SK-N-MC (cell line): ENCODE measurements at regions not wholly inside any gene's neighbourhood (a gene's known extent, or its start where the extent isn't known, plus 50 kb on each side); places are given as distances from the start of the nearest gene placed in this dataset.

Experiments used
- DNase-seq: peaks from one replicate; pipeline ENCODE4 v3.0.0-alpha.2; 2011; ENCODE audit warnings: low read depth, low spot score
- H3K27ac ChIP-seq: fragments of 200-600 bp; sonication (generic); 2 replicates; pipeline ENCODE4 v1.5.1; 2016; ENCODE audit warnings: mixed run types
- H3K36me3 ChIP-seq: fragments of 200-600 bp; sonication (generic); 2 replicates; pipeline ENCODE4 v1.6.1; 2017; ENCODE audit warnings: antibody characterized with exemption, low read length, mixed read lengths; ENCODE audit not compliant: insufficient read depth
- H3K4me3 ChIP-seq: fragments of 200-600 bp; sonication (generic); 2 replicates; pipeline ENCODE4 v1.5.1; 2016
- H3K9ac ChIP-seq: fragments of 200-600 bp; sonication (generic); 2 replicates; pipeline ENCODE4 v1.8.0; 2017; ENCODE audit warnings: mixed run types, mixed read lengths; ENCODE audit not compliant: insufficient read length
- H3K9me3 ChIP-seq: fragments of 200-600 bp; sonication (generic); 2 replicates; pipeline ENCODE4 v1.6.1; 2017; ENCODE audit warnings: low read depth, mild to moderate bottlenecking, antibody characterized with exemption, low read length, moderate library complexity, mixed read lengths
- EZH2 ChIP-seq: fragments of 200-600 bp; sonication (generic); IDR thresholded peaks from one replicate; pipeline ENCODE4 v1.6.1; 2017; ENCODE audit warnings: antibody characterized with exemption
- FOXP2 ChIP-seq: optimal IDR thresholded peaks from 2 replicates; pipeline ENCODE3; 2011; ENCODE audit warnings: mild to moderate bottlenecking, moderate library complexity; ENCODE audit not compliant: insufficient read depth; ENCODE audit errors: extremely low read length, control extremely low read depth
- POLR2AphosphoS5 ChIP-seq: IDR thresholded peaks from 2 replicates; pipeline ENCODE4 v1.6.1; 2012; ENCODE audit warnings: mild to moderate bottlenecking, low read depth, low read length, borderline replicate concordance

DNA sequence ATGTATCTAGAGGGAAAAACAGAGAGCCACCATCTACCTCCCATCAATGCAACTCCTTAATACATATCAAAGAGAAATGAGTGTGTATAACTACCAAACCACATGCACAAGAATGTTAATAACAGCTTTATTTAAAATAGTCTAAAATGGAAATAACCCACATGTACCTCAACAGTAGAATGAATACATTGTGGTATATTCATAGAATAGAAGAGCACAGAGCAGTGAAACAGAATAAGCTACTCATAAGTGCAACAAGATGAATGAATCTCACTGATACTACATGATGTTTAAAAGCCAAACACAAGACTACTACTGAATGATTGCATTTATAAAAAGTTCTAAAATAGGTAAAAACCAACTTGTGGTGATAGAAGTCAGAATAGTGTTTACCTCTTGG, 232.5 kb downstream of the BTG1 start:
- Histone ChIP-seq H3K36me3 (no peaks in the 10 kb centered on the region), H3K27ac (no peak overlapping the region), H3K9ac (no peak overlapping the region), H3K4me3 (no peak overlapping the region), H3K9me3 (no peaks in the 10 kb centered on the region)
- TF ChIP-seq EZH2 (no peak), POLR2AphosphoS5 (no peak), FOXP2 (no peak)
- DNase-seq = no peak

DNA sequence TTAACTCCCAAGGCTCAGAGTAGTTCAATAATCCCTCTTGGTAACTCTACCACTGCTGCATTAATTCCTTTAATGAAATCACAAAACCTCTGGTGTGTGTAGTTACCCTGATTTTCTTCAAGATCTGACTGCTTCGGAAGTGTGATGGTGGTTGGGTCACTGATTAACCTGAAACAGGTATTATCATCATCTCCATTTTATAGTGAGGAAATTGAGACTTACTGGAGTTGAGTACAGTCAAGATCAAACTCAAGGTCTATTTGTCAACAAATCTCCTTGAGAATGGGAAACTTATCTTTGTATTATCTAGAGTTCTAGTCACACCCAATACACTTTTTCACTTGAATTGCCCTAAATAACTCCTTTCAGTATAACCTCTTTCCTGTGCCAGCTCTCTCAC, 233.5 kb downstream of the BTG1 start:
- H3K27ac ChIP-seq = no peak overlapping the region
- no peak for DNase-seq
- H3K9ac ChIP-seq = no peak overlapping the region
- TF ChIP-seq POLR2AphosphoS5 = no peak
- no peak for TF ChIP-seq EZH2
- no peak for TF ChIP-seq FOXP2
- no peak overlapping the region for H3K4me3 ChIP-seq
- H3K36me3 ChIP-seq = no peaks in the 10 kb centered on the region
- H3K9me3 ChIP-seq = no peaks in the 10 kb centered on the region

DNA sequence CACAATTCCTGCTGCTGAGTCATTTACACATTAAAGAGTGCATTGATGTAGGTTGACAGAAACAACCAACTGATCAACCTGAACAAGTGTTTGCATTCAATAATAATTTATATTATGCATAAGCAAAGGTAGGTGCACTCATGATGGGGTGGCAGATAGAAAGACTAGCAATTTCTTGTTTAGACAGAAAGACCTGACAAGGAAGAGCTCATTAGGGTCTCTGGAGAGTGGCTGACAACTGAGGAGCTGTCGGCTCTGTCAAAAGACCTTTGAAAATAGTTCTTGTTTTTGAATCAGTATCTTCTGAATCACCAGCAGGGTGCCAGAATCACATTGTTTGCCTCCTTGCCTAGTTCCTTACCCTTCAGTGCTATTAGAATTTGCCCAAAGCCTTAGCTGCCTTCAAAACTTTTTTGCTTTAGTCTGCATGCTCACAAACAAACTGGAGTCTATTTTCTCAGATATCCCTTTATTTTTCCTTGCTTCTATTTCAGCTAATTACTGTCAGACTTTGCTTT, 234.7 kb downstream of the BTG1 start:
- Histone ChIP-seq H3K9me3 (no peaks in the 10 kb centered on the region), H3K9ac (no peak overlapping the region), H3K4me3 (no peak overlapping the region), H3K36me3 (no peaks in the 10 kb centered on the region), H3K27ac (no peak overlapping the region)
- TF ChIP-seq POLR2AphosphoS5 (no peak), EZH2 (no peak), FOXP2 (no peak)
- no peak for DNase-seq

DNA sequence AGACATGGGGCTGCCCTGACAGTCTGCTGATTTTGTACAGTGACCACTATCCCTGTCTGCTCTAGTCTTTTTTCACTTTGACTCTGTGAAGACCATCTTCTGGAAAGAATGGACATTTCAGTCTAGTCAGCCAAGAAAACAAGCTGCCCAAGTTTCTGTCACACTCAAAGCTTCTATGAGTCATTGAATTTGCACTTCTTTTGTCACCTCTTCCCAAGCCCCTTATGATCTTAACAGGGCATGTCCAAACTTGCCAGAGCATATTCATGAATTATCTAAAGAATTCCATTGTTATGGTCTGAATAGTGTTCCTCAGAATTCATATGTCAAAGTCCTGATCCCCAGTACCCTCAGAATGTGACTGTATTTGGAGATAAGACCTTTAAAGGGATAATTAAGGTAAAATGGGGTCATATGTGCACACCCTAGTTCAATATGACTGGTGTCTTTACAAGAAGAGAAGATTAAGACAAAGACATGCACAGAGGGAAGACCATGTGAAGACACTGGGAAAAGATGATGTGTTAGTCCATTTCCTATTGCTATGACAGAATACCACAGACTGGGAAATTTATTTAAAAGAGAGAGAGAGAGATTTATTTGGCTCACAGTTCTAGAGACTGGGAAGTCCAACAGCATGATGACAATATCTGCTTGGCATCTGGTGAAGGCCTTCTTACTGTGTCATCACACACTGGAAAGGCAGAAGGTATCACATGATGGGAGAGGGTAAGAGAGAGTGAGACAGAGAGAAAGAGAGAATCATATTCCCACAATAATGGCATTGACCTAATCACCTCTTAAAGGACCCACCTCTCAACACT, 242.6 kb downstream of the BTG1 start:
- H3K9me3 ChIP-seq = no peaks in the 10 kb centered on the region
- no peak overlapping the region for H3K4me3 ChIP-seq
- no peak overlapping the region for H3K9ac ChIP-seq
- DNase-seq = no peak
- H3K36me3 ChIP-seq = no peaks in the 10 kb centered on the region
- TF ChIP-seq POLR2AphosphoS5 = no peak
- no peak for TF ChIP-seq FOXP2
- TF ChIP-seq EZH2 = no peak
- no peak overlapping the region for H3K27ac ChIP-seq

DNA sequence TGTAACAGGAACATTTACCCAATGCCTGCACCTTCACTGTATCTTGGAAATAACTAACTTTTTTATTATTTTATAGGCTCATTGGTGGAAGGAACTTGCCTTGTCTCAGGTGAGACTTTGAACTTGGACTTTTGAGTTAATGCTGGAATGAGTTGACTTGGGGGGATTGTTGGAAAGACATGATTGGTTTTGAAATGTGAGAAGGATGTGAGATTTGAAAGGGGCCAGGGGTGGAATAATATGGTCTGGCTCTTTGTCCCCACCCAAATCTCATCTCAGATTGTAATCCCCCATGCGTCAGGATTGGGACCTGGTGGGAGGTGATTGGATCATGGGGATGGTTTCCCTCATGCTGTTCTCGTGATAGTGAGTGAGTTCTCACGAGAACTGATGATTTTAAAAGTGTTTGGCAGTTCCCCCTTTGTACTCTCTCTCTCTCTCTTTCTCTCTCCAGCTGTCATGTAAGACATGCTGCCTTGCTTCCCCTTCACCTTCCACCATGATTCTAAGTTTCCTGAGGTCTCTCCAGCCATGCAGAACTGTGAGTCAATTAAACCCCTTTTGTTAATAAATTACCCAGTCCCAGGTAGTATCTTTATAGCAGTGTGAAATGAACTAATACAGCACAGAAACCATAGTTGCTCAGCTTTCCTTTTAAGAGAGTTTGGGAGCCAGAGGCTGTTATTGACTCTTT, 244.1 kb downstream of the BTG1 start:
- no peak for DNase-seq
- Histone ChIP-seq H3K27ac (no peak overlapping the region), H3K9me3 (no peaks in the 10 kb centered on the region), H3K4me3 (no peak overlapping the region), H3K9ac (no peak overlapping the region), H3K36me3 (no peaks in the 10 kb centered on the region)
- TF ChIP-seq POLR2AphosphoS5 (no peak), FOXP2 (no peak), EZH2 (no peak)

DNA sequence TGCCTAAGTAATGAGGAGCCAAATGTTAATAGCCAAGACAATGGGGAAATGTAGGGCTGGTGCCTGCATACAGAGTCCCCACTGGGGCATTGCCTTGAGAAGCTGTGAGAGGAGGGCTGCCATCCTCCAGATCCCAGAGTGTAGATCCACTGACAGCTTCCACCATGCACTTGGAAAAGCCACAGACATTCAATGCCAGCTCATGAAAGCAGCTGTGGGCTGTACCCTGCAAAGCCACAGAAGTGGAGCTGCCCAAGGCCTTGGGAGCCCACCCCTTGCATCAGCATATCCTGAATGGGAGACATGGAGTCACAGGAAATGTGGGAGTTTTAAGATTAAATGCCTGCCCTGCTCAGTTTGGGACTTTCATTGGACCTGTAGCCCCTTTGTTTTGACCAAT, 244.7 kb downstream of the BTG1 start:
- Histone ChIP-seq H3K36me3 (no peaks in the 10 kb centered on the region), H3K9me3 (no peaks in the 10 kb centered on the region), H3K4me3 (no peak overlapping the region), H3K27ac (no peak overlapping the region), H3K9ac (no peak overlapping the region)
- DNase-seq = no peak
- no peak for TF ChIP-seq FOXP2
- TF ChIP-seq POLR2AphosphoS5 = no peak
- no peak for TF ChIP-seq EZH2

DNA sequence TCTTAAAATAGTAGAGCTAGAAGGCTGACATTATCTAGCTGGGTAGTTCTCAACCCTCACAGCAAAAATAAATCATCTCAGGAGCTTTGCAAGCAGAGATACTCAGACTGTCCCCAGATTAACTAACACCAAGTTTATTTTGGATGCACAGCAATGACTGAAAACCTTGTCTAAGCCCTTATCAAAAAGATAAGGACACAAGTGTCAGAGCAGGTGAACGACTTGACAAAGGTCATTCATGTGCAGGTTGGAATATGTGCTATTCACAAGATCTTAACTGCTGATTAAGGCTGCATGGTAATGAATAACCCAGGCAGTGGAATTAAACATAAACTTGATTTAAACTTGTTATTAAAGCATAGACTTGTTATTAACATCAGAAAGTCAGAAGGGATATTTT, 246.6 kb downstream of the BTG1 start:
- no peak for DNase-seq
- Histone ChIP-seq H3K9ac (no peak overlapping the region), H3K36me3 (no peaks in the 10 kb centered on the region), H3K27ac (no peak overlapping the region), H3K9me3 (no peaks in the 10 kb centered on the region), H3K4me3 (no peak overlapping the region)
- no peak for TF ChIP-seq POLR2AphosphoS5
- no peak for TF ChIP-seq FOXP2
- no peak for TF ChIP-seq EZH2

DNA sequence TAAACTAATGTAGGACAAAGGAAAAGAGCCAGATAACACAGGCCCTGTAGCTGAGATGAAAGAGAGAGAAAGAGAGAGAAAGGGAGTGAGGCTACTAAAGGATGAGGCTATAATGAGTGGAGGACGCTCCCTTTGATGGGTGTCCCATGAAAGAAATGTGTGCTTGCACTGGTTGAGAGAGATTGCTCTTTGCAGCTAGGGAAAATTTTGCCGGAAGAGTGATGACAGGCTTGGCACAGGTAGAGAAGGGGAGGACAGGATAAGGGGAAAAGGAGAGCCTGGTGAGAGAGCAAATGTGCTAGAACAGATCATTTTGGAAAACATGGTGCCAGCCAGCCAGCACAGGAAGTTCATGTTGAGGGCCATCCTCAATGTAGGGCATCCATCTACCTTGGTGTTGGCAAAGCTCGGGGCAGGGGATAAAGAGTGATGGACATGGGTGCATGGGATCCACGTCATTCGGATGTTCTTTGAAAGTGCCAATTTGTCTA, 248.6 kb downstream of the BTG1 start:
- no peaks in the 10 kb centered on the region for H3K36me3 ChIP-seq
- H3K9ac ChIP-seq = no peak overlapping the region
- no peak for TF ChIP-seq FOXP2
- no peak for TF ChIP-seq EZH2
- no peak for TF ChIP-seq POLR2AphosphoS5

More for the DNA sequence above, 248.6 kb downstream of the BTG1 start:
- DNase-seq = no peak
- no peaks in the 10 kb centered on the region for H3K9me3 ChIP-seq
- H3K4me3 ChIP-seq = no peak overlapping the region
- no peak overlapping the region for H3K27ac ChIP-seq
